ENCODE measurements at regions not wholly inside any gene's neighbourhood (a gene's known extent, or its start where the extent isn't known, plus 50 kb on each side); places are given as distances from the start of the nearest gene placed in this dataset.

GRCh38 chr13:106699311-106699710 lies 131.4 kb upstream of the ARGLU1 start:
- Histone ChIP-seq H2AFZ (ENCODE audit: low read depth, low read length, severe bottlenecking) (no peak overlapping the region), H4K20me1 (ENCODE audit: low read depth, low read length) (no peaks in the 10 kb centered on the region), H3K27ac (ENCODE audit: low read depth, low read length) (no peak overlapping the region), H3K4me2 (ENCODE audit: low read depth, low read length, poor library complexity, severe bottlenecking) (no peak overlapping the region), H3K27me3 (ENCODE audit: low read length) (no peaks in the 10 kb centered on the region), H3K36me3 (ENCODE audit: low read length) (no peaks in the 10 kb centered on the region), H3F3A (ENCODE audit: insufficient read depth) (no peaks in the 10 kb centered on the region), H3K9ac (ENCODE audit: low read length) (no peak overlapping the region), H3K4me3 (ENCODE audit: insufficient read depth, low read length, poor library complexity, severe bottlenecking) (no peak overlapping the region), H3K9me3 (ENCODE audit: insufficient read depth, low read length) (no peaks in the 10 kb centered on the region), H3K9me2 (replicated peaks; ENCODE audit: insufficient read depth, low read length) (no peaks in the 10 kb centered on the region), H3K79me2 (ENCODE audit: insufficient read depth, low read length) (no peaks in the 10 kb centered on the region)
- TF ChIP-seq CTCF (IDR thresholded peaks at IDR 0.05; ENCODE audit: insufficient read depth, low read length, poor library complexity, severe bottlenecking) (no peak), EZH2phosphoT487 (conservative IDR thresholded peaks at IDR 0.05; ENCODE audit: low read length) (no peak)

- H3K79me2 ChIP-seq (ENCODE audit: insufficient read depth, low read length): no peaks in the 10 kb centered on the region
- H4K20me1 ChIP-seq (ENCODE audit: low read depth, low read length): no peaks in the 10 kb centered on the region
- H3K4me2 ChIP-seq (ENCODE audit: low read depth, low read length, poor library complexity, severe bottlenecking): no peak overlapping the region
- no peak for TF ChIP-seq EZH2phosphoT487 (conservative IDR thresholded peaks at IDR 0.05; ENCODE audit: low read length)
- TF ChIP-seq CTCF (IDR thresholded peaks at IDR 0.05; ENCODE audit: insufficient read depth, low read length, poor library complexity, severe bottlenecking): no peak
- no peak overlapping the region for H3K27ac ChIP-seq (ENCODE audit: low read depth, low read length)
- no peaks in the 10 kb centered on the region for H3K9me3 ChIP-seq (ENCODE audit: insufficient read depth, low read length)
- H2AFZ ChIP-seq (ENCODE audit: low read depth, low read length, severe bottlenecking): no peak overlapping the region
- no peaks in the 10 kb centered on the region for H3K36me3 ChIP-seq (ENCODE audit: low read length)
- H3K4me3 ChIP-seq (ENCODE audit: insufficient read depth, low read length, poor library complexity, severe bottlenecking): no peak overlapping the region
- no peaks in the 10 kb centered on the region for H3K9me2 ChIP-seq (replicated peaks; ENCODE audit: insufficient read depth, low read length)
- H3K9ac ChIP-seq (ENCODE audit: low read length): no peak overlapping the region
- H3F3A ChIP-seq (ENCODE audit: insufficient read depth): no peaks in the 10 kb centered on the region
- no peaks in the 10 kb centered on the region for H3K27me3 ChIP-seq (ENCODE audit: low read length)
Observed at GRCh38 chr13:106696719-106697118, 128.8 kb upstream of the ARGLU1 start.

GRCh38 chr13:106696140-106696539 lies 128.2 kb upstream of the ARGLU1 start:
- Histone ChIP-seq H3K27ac (ENCODE audit: low read depth, low read length) (no peak overlapping the region), H3K4me3 (ENCODE audit: insufficient read depth, low read length, poor library complexity, severe bottlenecking) (no peak overlapping the region), H3K4me2 (ENCODE audit: low read depth, low read length, poor library complexity, severe bottlenecking) (no peak overlapping the region), H3F3A (ENCODE audit: insufficient read depth) (no peaks in the 10 kb centered on the region), H3K9me3 (ENCODE audit: insufficient read depth, low read length) (no peaks in the 10 kb centered on the region), H3K36me3 (ENCODE audit: low read length) (no peaks in the 10 kb centered on the region), H3K9me2 (replicated peaks; ENCODE audit: insufficient read depth, low read length) (no peaks in the 10 kb centered on the region), H4K20me1 (ENCODE audit: low read depth, low read length) (no peaks in the 10 kb centered on the region), H3K9ac (ENCODE audit: low read length) (no peak overlapping the region), H3K27me3 (ENCODE audit: low read length) (no peaks in the 10 kb centered on the region), H2AFZ (ENCODE audit: low read depth, low read length, severe bottlenecking) (no peak overlapping the region), H3K79me2 (ENCODE audit: insufficient read depth, low read length) (no peaks in the 10 kb centered on the region)
- TF ChIP-seq EZH2phosphoT487 (conservative IDR thresholded peaks at IDR 0.05; ENCODE audit: low read length) (no peak), CTCF (IDR thresholded peaks at IDR 0.05; ENCODE audit: insufficient read depth, low read length, poor library complexity, severe bottlenecking) (no peak)

Data from SU-DHL-6 (cell line).